ENCODE measurements at regions not wholly inside any gene's neighbourhood (a gene's known extent, or its start where the extent isn't known, plus 50 kb on each side); places are given as distances from the start of the nearest gene placed in this dataset.
"Not testable (repeated sequence)": the region's sequence is repeated elsewhere in the genome, so short reads cannot be mapped to it uniquely, and the experiment has no call there.

GRCh38 chr3:21013566-21013965, 737.4 kb downstream of the ZNF385D start:
- no peak overlapping the region for H3K4me3 ChIP-seq (ENCODE audit: low read length)
- no peaks in the 10 kb centered on the region for H3K27me3 ChIP-seq (ENCODE audit: control insufficient read depth, insufficient read depth, low read length)
- H3K4me1 ChIP-seq (ENCODE audit: control insufficient read depth, low read depth, low read length) = no peaks in the 10 kb centered on the region
- H3K27ac ChIP-seq (ENCODE audit: low read length) = no peak overlapping the region
- H3K9ac ChIP-seq (ENCODE audit: low read length) = no peak overlapping the region
- H3K36me3 ChIP-seq (ENCODE audit: control insufficient read depth, low read depth, low read length) = no peaks in the 10 kb centered on the region
- H3K9me3 ChIP-seq (ENCODE audit: control insufficient read depth, low read depth, low read length) = no peaks in the 10 kb centered on the region

GRCh38 chr3:20999661-21000060, 751.3 kb downstream of the ZNF385D start:
- no peak overlapping the region for H3K9ac ChIP-seq (ENCODE audit: low read length)
- no peaks in the 10 kb centered on the region for H3K36me3 ChIP-seq (ENCODE audit: control insufficient read depth, low read depth, low read length)
- no peaks in the 10 kb centered on the region for H3K27me3 ChIP-seq (ENCODE audit: control insufficient read depth, insufficient read depth, low read length)
- H3K4me3 ChIP-seq (ENCODE audit: low read length) = no peak overlapping the region
- H3K4me1 ChIP-seq (ENCODE audit: control insufficient read depth, low read depth, low read length) = peaks cover 6% of the 10 kb centered on the region
- no peak overlapping the region for H3K27ac ChIP-seq (ENCODE audit: low read length)
- no peaks in the 10 kb centered on the region for H3K9me3 ChIP-seq (ENCODE audit: control insufficient read depth, low read depth, low read length)

- Histone ChIP-seq H3K27ac (ENCODE audit: low read length) (no peak overlapping the region), H3K4me1 (ENCODE audit: control insufficient read depth, low read depth, low read length) (peaks cover 11% of the 10 kb centered on the region), H3K9ac (ENCODE audit: low read length) (no peak overlapping the region), H3K27me3 (ENCODE audit: control insufficient read depth, insufficient read depth, low read length) (no peaks in the 10 kb centered on the region), H3K9me3 (ENCODE audit: control insufficient read depth, low read depth, low read length) (no peaks in the 10 kb centered on the region), H3K36me3 (ENCODE audit: control insufficient read depth, low read depth, low read length) (no peaks in the 10 kb centered on the region), H3K4me3 (ENCODE audit: low read length) (no peak overlapping the region)
Measured at GRCh38 chr3:20997183-20997582, 753.8 kb downstream of the ZNF385D start.

- Histone ChIP-seq H3K9me3 (ENCODE audit: control insufficient read depth, low read depth, low read length) (no peaks in the 10 kb centered on the region), H3K4me3 (ENCODE audit: low read length) (no peak overlapping the region), H3K27ac (ENCODE audit: low read length) (no peak overlapping the region), H3K9ac (ENCODE audit: low read length) (no peak overlapping the region), H3K36me3 (ENCODE audit: control insufficient read depth, low read depth, low read length) (no peaks in the 10 kb centered on the region), H3K4me1 (ENCODE audit: control insufficient read depth, low read depth, low read length) (peaks cover 14% of the 10 kb centered on the region), H3K27me3 (ENCODE audit: control insufficient read depth, insufficient read depth, low read length) (no peaks in the 10 kb centered on the region)
Measured at GRCh38 chr3:20990896-20991295, 760.1 kb downstream of the ZNF385D start.

- not testable (repeated sequence) for H3K27ac ChIP-seq (ENCODE audit: low read length); H3K36me3 ChIP-seq (ENCODE audit: control insufficient read depth, low read depth, low read length); H3K27me3 ChIP-seq (ENCODE audit: control insufficient read depth, insufficient read depth, low read length); H3K4me3 ChIP-seq (ENCODE audit: low read length); H3K9me3 ChIP-seq (ENCODE audit: control insufficient read depth, low read depth, low read length); H3K9ac ChIP-seq (ENCODE audit: low read length)
- H3K4me1 ChIP-seq (ENCODE audit: control insufficient read depth, low read depth, low read length) = peaks cover 14% of the 10 kb centered on the region
Measured at GRCh38 chr3:20989653-20990052, 761.4 kb downstream of the ZNF385D start.

- H3K9me3 ChIP-seq (ENCODE audit: control insufficient read depth, low read depth, low read length) = no peaks in the 10 kb centered on the region
- no peaks in the 10 kb centered on the region for H3K36me3 ChIP-seq (ENCODE audit: control insufficient read depth, low read depth, low read length)
- H3K4me3 ChIP-seq (ENCODE audit: low read length) = no peak overlapping the region
- no peak overlapping the region for H3K27ac ChIP-seq (ENCODE audit: low read length)
- H3K4me1 ChIP-seq (ENCODE audit: control insufficient read depth, low read depth, low read length) = peaks cover 6% of the 10 kb centered on the region
- no peak overlapping the region for H3K9ac ChIP-seq (ENCODE audit: low read length)
- H3K27me3 ChIP-seq (ENCODE audit: control insufficient read depth, insufficient read depth, low read length) = no peaks in the 10 kb centered on the region
Measured at GRCh38 chr3:20984594-20985205, 766.3 kb downstream of the ZNF385D start.

- Histone ChIP-seq H3K4me3 (ENCODE audit: low read length) (no peak overlapping the region), H3K27ac (ENCODE audit: low read length) (no peak overlapping the region), H3K4me1 (ENCODE audit: control insufficient read depth, low read depth, low read length) (peaks cover 21% of the 10 kb centered on the region), H3K9me3 (ENCODE audit: control insufficient read depth, low read depth, low read length) (no peaks in the 10 kb centered on the region), H3K9ac (ENCODE audit: low read length) (no peak overlapping the region), H3K27me3 (ENCODE audit: control insufficient read depth, insufficient read depth, low read length) (no peaks in the 10 kb centered on the region), H3K36me3 (ENCODE audit: control insufficient read depth, low read depth, low read length) (no peaks in the 10 kb centered on the region)
Measured at GRCh38 chr3:20975188-20975651, 775.8 kb downstream of the ZNF385D start.

GRCh38 chr3:20974396-20974795, 776.6 kb downstream of the ZNF385D start:
- no peaks in the 10 kb centered on the region for H3K36me3 ChIP-seq (ENCODE audit: control insufficient read depth, low read depth, low read length)
- H3K4me3 ChIP-seq (ENCODE audit: low read length) = no peak overlapping the region
- H3K27ac ChIP-seq (ENCODE audit: low read length) = no peak overlapping the region
- H3K27me3 ChIP-seq (ENCODE audit: control insufficient read depth, insufficient read depth, low read length) = no peaks in the 10 kb centered on the region
- H3K4me1 ChIP-seq (ENCODE audit: control insufficient read depth, low read depth, low read length) = peaks cover 13% of the 10 kb centered on the region
- no peak overlapping the region for H3K9ac ChIP-seq (ENCODE audit: low read length)
- no peaks in the 10 kb centered on the region for H3K9me3 ChIP-seq (ENCODE audit: control insufficient read depth, low read depth, low read length)

GRCh38 chr3:20970807-20971206, 780.2 kb downstream of the ZNF385D start:
- H3K4me1 ChIP-seq (ENCODE audit: control insufficient read depth, low read depth, low read length); H3K27ac ChIP-seq (ENCODE audit: low read length); H3K9ac ChIP-seq (ENCODE audit: low read length); H3K36me3 ChIP-seq (ENCODE audit: control insufficient read depth, low read depth, low read length); H3K27me3 ChIP-seq (ENCODE audit: control insufficient read depth, insufficient read depth, low read length); H3K4me3 ChIP-seq (ENCODE audit: low read length); H3K9me3 ChIP-seq (ENCODE audit: control insufficient read depth, low read depth, low read length): not testable (repeated sequence)

- H3K36me3 ChIP-seq (ENCODE audit: control insufficient read depth, low read depth, low read length); H3K27me3 ChIP-seq (ENCODE audit: control insufficient read depth, insufficient read depth, low read length); H3K4me3 ChIP-seq (ENCODE audit: low read length); H3K4me1 ChIP-seq (ENCODE audit: control insufficient read depth, low read depth, low read length); H3K27ac ChIP-seq (ENCODE audit: low read length); H3K9ac ChIP-seq (ENCODE audit: low read length); H3K9me3 ChIP-seq (ENCODE audit: control insufficient read depth, low read depth, low read length): not testable (repeated sequence)
Measured at GRCh38 chr3:20967485-20967884, 781.5 kb upstream of the SGO1 start.

- Histone ChIP-seq H3K9ac (ENCODE audit: low read length) (no peak overlapping the region), H3K4me1 (ENCODE audit: control insufficient read depth, low read depth, low read length) (no peaks in the 10 kb centered on the region), H3K36me3 (ENCODE audit: control insufficient read depth, low read depth, low read length) (no peaks in the 10 kb centered on the region), H3K9me3 (ENCODE audit: control insufficient read depth, low read depth, low read length) (no peaks in the 10 kb centered on the region), H3K27ac (ENCODE audit: low read length) (no peak overlapping the region), H3K4me3 (ENCODE audit: low read length) (no peak overlapping the region), H3K27me3 (ENCODE audit: control insufficient read depth, insufficient read depth, low read length) (no peaks in the 10 kb centered on the region)
Measured at GRCh38 chr3:20958161-20958560, 772.2 kb upstream of the SGO1 start.

- Histone ChIP-seq H3K36me3 (ENCODE audit: control insufficient read depth, low read depth, low read length) (no peaks in the 10 kb centered on the region), H3K4me1 (ENCODE audit: control insufficient read depth, low read depth, low read length) (no peaks in the 10 kb centered on the region), H3K9me3 (ENCODE audit: control insufficient read depth, low read depth, low read length) (no peaks in the 10 kb centered on the region), H3K4me3 (ENCODE audit: low read length) (no peak overlapping the region), H3K27ac (ENCODE audit: low read length) (no peak overlapping the region), H3K27me3 (ENCODE audit: control insufficient read depth, insufficient read depth, low read length) (no peaks in the 10 kb centered on the region), H3K9ac (ENCODE audit: low read length) (no peak overlapping the region)
Measured at GRCh38 chr3:20945892-20946291, 759.9 kb upstream of the SGO1 start.

Measured in iPS-18a (cell line).